HEK293 (cell line): ENCODE measurements at regions not wholly inside any gene's neighbourhood (a gene's known extent, or its start where the extent isn't known, plus 50 kb on each side); places are given as distances from the start of the nearest gene placed in this dataset.

ENCODE experiments used
- FEZF1 ChIP-seq: fragments of 450-650 bp; formaldehyde crosslinking; IDR thresholded peaks from 2 replicates; pipeline ENCODE4 v1.5.1; 2016; ENCODE audit warnings: missing biosample characterization, missing genetic modification characterization
- HOXA7 ChIP-seq: sonication (generic); formaldehyde crosslinking; IDR thresholded peaks from 2 replicates; pipeline ENCODE4 v1.8.1; 2022; ENCODE audit warnings: missing genetic modification reagents, borderline replicate concordance
- MEIS1 ChIP-seq: sonication (generic); formaldehyde crosslinking; IDR thresholded peaks from 2 replicates; pipeline ENCODE4 v1.8.1; 2022; ENCODE audit warnings: missing genetic modification reagents, mild to moderate bottlenecking, borderline replicate concordance
- ZFP3 ChIP-seq: fragments of 450-650 bp; formaldehyde crosslinking; IDR thresholded peaks from 2 replicates; pipeline ENCODE4 v1.5.1; 2016; ENCODE audit warnings: low read depth, missing biosample characterization, missing genetic modification characterization
- ZNF24 ChIP-seq: fragments of 450-650 bp; formaldehyde crosslinking; IDR thresholded peaks from 2 replicates; pipeline ENCODE4 v1.5.1; 2016; ENCODE audit warnings: missing biosample characterization, missing genetic modification characterization
- ZNF280D ChIP-seq: fragments of 450-650 bp; formaldehyde crosslinking; IDR thresholded peaks from 2 replicates; pipeline ENCODE4 v1.5.1; 2016; ENCODE audit warnings: missing biosample characterization, missing genetic modification characterization
- ZNF704 ChIP-seq: fragments of 450-650 bp; formaldehyde crosslinking; IDR thresholded peaks from 2 replicates; pipeline ENCODE4 v1.5.1; 2016; ENCODE audit warnings: missing biosample characterization, missing genetic modification characterization
- ZNF707 ChIP-seq: fragments of 450-650 bp; formaldehyde crosslinking; IDR thresholded peaks from 2 replicates; pipeline ENCODE4 v1.5.1; 2016; ENCODE audit warnings: missing biosample characterization, missing genetic modification characterization
- ZSCAN30 ChIP-seq: fragments of 450-650 bp; IDR thresholded peaks from 2 replicates; pipeline ENCODE4 v1.5.1; 2018; ENCODE audit warnings: missing biosample characterization, mild to moderate bottlenecking, missing genetic modification characterization, moderate library complexity
- TF ChIP-seq, protein P1 (sequence below): fragments of 450-650 bp; formaldehyde crosslinking; IDR thresholded peaks from 2 replicates; pipeline ENCODE4 v1.5.1; 2016; ENCODE audit warnings: missing biosample characterization, missing genetic modification characterization

- TF ChIP-seq ZSCAN30 (tag by site-specific recombination) (no peak), ZFP3 (tag by site-specific recombination) (no peak), FEZF1 (no peak), ZNF280D (no peak), ZNF704 (tag by site-specific recombination) (no peak), MEIS1 (CRISPR knock-in tag) (no peak), ZNF707 (tag by site-specific recombination) (no peak), HOXA7 (CRISPR knock-in tag) (no peak), ZNF24 (no peak)
- TF ChIP-seq, protein P1, sequence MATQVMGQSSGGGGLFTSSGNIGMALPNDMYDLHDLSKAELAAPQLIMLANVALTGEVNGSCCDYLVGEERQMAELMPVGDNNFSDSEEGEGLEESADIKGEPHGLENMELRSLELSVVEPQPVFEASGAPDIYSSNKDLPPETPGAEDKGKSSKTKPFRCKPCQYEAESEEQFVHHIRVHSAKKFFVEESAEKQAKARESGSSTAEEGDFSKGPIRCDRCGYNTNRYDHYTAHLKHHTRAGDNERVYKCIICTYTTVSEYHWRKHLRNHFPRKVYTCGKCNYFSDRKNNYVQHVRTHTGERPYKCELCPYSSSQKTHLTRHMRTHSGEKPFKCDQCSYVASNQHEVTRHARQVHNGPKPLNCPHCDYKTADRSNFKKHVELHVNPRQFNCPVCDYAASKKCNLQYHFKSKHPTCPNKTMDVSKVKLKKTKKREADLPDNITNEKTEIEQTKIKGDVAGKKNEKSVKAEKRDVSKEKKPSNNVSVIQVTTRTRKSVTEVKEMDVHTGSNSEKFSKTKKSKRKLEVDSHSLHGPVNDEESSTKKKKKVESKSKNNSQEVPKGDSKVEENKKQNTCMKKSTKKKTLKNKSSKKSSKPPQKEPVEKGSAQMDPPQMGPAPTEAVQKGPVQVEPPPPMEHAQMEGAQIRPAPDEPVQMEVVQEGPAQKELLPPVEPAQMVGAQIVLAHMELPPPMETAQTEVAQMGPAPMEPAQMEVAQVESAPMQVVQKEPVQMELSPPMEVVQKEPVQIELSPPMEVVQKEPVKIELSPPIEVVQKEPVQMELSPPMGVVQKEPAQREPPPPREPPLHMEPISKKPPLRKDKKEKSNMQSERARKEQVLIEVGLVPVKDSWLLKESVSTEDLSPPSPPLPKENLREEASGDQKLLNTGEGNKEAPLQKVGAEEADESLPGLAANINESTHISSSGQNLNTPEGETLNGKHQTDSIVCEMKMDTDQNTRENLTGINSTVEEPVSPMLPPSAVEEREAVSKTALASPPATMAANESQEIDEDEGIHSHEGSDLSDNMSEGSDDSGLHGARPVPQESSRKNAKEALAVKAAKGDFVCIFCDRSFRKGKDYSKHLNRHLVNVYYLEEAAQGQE = no peak
These were observed 180.0 kb downstream of the FGFR2 start for GRCh38 chr10:121418126-121418777.
